Loucy (cell line): ENCODE measurements at regions not wholly inside any gene's neighbourhood (a gene's known extent, or its start where the extent isn't known, plus 50 kb on each side); places are given as distances from the start of the nearest gene placed in this dataset.

Experiments used
- CTCF ChIP-seq: fragments of 200-600 bp; sonication (generic); conservative IDR thresholded peaks from 2 replicates; pipeline ENCODE4 v1.5.1; 2014; ENCODE audit warnings: mild to moderate bottlenecking, antibody characterized with exemption, low read length
- EZH2phosphoT487 ChIP-seq: fragments of 200-600 bp; IDR thresholded peaks from 2 replicates; pipeline ENCODE4 v1.6.1; 2018; ENCODE audit warnings: antibody characterized with exemption, mild to moderate bottlenecking, moderate library complexity, borderline replicate concordance

GRCh38 chr6:41440958-41441357 lies 105.2 kb upstream of the FOXP4 start:
- TF ChIP-seq CTCF (no peak), EZH2phosphoT487 (no peak)
